Muscle of leg (tissue), 3 donors: ENCODE measurements at regions not wholly inside any gene's neighbourhood (a gene's known extent, or its start where the extent isn't known, plus 50 kb on each side); places are given as distances from the start of the nearest gene placed in this dataset.
A peak's percentile ranks its signal among the peaks of the same experiment; 100 is the strongest.
"Not testable (repeated sequence)": the region's sequence is repeated elsewhere in the genome, so short reads cannot be mapped to it uniquely, and the experiment has no call there.

ENCODE experiments used
- DNase-seq: peaks from one replicate; pipeline ENCODE4 v3.0.0; 2013
- H3K27ac ChIP-seq: one replicate; pipeline ENCODE4 v1.5.1; 2013; ENCODE audit warnings: mild to moderate bottlenecking, low read length, control low read depth
- H3K27me3 ChIP-seq: one replicate; pipeline ENCODE4 v1.6.1; 2013; ENCODE audit warnings: low read length; ENCODE audit not compliant: control insufficient read depth, insufficient read depth
- H3K36me3 ChIP-seq: one replicate; pipeline ENCODE4 v1.6.1; 2013; ENCODE audit warnings: low read length; ENCODE audit not compliant: control insufficient read depth, insufficient read depth
- H3K4me1 ChIP-seq: one replicate; pipeline ENCODE4 v1.6.1; 2013; ENCODE audit warnings: low read length; ENCODE audit not compliant: control insufficient read depth, insufficient read depth
- H3K4me3 ChIP-seq: one replicate; pipeline ENCODE4 v1.5.1; 2013; ENCODE audit warnings: low read length, control low read depth
- H3K9me3 ChIP-seq: replicated peaks from 2 replicates; pipeline ENCODE4 v1.6.1; 2013; ENCODE audit warnings: low read depth, low read length; ENCODE audit not compliant: control insufficient read depth
- WGBS: methylation state at CpG from one replicate; pipeline ENCODE4 v1.1.5; 2013; ENCODE audit warnings: missing lambda C conversion rate; ENCODE audit not compliant: insufficient coverage; 5-methylcytosine and 5-hydroxymethylcytosine counted together

DNA sequence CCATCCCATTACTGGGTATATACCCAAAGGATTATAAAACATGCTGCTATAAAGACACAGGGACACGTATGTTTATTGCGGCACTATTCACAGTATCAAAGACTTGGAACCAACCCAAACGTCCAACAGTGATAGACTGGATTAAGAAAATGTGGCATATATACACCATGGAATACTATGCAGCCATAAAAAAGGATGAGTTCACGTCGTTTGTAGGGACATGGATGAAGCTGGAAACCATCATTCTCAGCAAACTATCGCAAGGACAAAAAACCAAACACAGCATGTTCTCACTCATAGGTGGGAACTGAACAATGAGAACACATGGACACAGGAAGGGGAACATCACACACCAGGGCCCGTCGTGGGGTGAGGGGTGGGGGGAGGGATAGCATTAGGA is 106.1 kb downstream of the CHD1L start:
- not testable (repeated sequence) for H3K27ac ChIP-seq, H3K4me1 ChIP-seq, H3K4me3 ChIP-seq, DNase-seq, H3K36me3 ChIP-seq, H3K9me3 ChIP-seq, H3K27me3 ChIP-seq
- WGBS: no CpG with 5 or more reads among the region's 8 CpGs

DNA sequence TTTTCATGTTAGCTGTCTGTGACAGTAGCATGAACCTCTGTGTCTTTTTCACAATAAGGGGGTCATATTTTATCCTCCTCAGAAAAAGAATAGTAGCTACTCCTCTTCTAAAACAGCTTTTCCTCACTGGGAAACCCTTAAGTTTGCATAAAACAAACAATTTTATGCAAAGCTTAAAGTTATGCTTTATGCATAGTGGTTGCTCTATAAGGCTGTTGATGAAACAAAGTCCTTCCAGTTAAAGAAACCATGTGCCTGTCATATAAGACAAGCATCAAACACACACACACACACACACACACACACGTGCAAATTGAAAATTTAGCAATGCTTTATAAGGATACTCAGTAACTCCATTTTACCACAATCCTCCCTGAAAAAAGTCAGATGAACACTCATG is 107.0 kb downstream of the CHD1L start:
- H3K36me3 ChIP-seq: no peaks in the 10 kb centered on the region
- no peak overlapping the region for H3K27ac ChIP-seq
- H3K4me1 ChIP-seq: no peaks in the 10 kb centered on the region
- no peaks in the 10 kb centered on the region for H3K9me3 ChIP-seq
- no CpG with 5 or more reads among the region's 1 CpG for WGBS
- DNase-seq: no peak
- H3K27me3 ChIP-seq: no peaks in the 10 kb centered on the region
- H3K4me3 ChIP-seq: no peak overlapping the region

DNA sequence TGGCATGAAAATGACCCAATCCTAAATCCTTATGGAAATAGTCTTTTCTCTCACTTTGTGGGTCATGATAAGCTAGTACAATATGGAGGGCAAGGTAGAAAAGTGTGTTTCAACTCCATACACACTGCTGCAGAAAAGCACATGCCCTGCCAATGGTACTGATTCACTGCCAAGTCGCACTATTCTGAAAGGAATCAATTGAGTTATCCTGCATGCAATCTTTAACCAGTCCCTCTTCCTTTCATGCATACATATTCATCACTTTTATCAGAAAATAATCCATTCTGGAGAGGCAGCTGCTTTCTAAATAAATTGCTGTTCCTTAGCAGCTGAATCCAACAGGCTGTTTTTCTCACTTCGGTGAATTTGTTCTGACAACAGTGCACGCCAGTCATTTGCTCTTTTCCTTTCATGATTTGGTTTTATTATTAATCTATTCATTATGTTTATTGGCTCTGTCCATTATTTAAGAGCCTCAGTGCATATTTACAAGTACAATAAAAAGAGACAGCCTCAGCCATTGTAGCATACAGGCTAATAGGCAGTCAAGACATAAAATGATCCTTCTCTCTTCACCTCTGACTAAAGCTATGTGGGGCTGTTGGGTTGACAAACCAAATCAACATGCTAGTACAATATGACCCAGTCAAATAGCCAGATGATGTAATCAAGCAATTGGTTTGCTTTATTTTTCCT is 108.8 kb downstream of the CHD1L start:
- H3K27ac ChIP-seq: no peak overlapping the region
- no peaks in the 10 kb centered on the region for H3K27me3 ChIP-seq
- H3K36me3 ChIP-seq: no peaks in the 10 kb centered on the region
- H3K4me1 ChIP-seq: no peaks in the 10 kb centered on the region
- no peak for DNase-seq
- WGBS: 89% methylated on average over 1 of the region's 3 CpGs
- no peak overlapping the region for H3K4me3 ChIP-seq
- no peaks in the 10 kb centered on the region for H3K9me3 ChIP-seq

DNA sequence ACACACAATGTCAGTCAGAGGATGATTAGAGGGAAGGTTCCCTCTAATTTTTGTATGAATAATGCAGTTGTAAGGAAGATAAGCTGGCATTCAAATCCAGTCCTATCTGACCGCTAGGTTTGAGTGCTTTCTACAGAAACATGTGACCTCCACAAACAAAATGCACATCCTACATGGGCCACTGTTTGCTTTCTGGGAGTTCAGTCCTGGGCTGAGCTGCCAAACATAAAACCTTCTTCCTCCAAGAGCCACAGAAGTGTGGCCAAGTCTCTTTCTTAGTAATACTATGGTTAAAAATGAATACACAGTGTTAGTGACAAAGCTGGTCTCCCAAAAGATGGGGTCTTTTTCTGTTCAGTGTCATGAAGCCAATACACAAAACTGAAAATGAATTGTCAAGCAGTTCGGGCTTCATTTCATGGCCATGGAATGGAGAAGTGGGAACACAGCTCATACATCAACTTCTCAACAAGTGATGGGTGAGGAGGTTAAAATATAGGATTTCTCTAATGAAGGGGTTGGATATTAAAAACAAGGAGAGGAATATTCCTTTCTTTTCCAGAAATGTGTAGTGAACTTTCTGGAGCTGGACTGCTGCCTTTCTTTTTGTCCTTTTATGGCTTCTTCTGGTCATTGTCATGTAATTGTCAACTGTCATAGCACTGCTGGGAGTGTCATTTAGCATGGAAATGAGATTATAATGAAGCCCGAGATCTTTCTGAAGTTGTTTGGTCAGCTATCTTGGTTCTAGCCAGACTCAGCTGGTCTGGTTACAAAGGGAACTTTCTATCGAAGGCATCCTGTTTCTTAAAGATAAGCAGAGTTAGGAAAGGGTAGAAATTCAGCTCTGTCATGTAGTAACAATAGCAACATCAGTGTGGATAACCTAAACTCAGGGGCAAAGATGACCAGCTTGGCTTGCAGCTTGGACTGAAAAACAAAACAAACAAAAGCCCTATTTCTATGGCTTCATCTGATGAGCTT is 135.1 kb downstream of the CHD1L start:
- DNase-seq: no peak
- no peaks in the 10 kb centered on the region for H3K36me3 ChIP-seq
- H3K9me3 ChIP-seq: no peaks in the 10 kb centered on the region
- H3K4me1 ChIP-seq: no peaks in the 10 kb centered on the region
- 40% methylated on average over 1 of the region's 4 CpGs for WGBS
- H3K4me3 ChIP-seq: no peak overlapping the region
- no peak overlapping the region for H3K27ac ChIP-seq
- no peaks in the 10 kb centered on the region for H3K27me3 ChIP-seq

DNA sequence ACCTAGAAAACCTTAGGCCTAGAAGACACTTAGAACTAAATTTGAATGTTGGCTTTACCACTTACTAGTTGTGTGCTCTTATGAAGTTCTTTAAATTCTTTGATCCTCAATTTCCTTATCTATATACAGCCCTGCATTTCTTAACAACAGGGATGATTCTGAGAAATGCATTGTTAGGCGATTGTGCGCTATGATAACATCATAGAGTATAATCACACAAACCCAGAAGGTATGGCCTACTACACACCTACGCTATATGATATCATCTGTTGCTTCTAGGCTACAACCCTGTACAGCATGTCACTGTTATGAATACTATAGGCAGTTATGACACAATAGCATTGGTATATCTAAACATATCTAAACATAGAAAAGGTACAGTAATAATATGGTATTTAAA is 137.4 kb downstream of the CHD1L start:
- WGBS: no CpG with 5 or more reads among the region's 3 CpGs
- no peaks in the 10 kb centered on the region for H3K36me3 ChIP-seq
- no peaks in the 10 kb centered on the region for H3K4me1 ChIP-seq
- no peak overlapping the region for H3K4me3 ChIP-seq
- DNase-seq: no peak
- no peak overlapping the region for H3K27ac ChIP-seq
- no peaks in the 10 kb centered on the region for H3K27me3 ChIP-seq
- no peaks in the 10 kb centered on the region for H3K9me3 ChIP-seq

DNA sequence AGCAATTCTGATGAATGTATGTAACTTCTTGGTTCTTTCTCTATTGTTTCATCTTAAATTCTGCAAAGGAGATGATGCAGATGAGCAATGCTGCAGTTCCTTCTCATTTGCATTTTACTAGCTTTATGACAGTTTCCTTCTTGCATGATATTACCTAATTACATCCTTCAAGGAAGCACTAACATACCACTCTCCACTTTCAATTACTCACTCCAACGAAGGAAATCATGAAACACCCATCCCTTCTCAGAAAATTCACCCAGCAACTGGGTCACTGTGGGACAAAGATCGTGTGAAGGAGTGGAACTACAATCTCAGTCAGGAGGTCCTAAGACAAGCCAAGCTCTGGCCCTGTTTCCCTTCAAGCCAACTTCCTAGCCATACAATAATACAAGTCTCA is 142.3 kb downstream of the CHD1L start:
- no peaks in the 10 kb centered on the region for H3K27me3 ChIP-seq
- no peak overlapping the region for H3K27ac ChIP-seq
- WGBS: 83% methylated on average over 1 of the region's 2 CpGs

DNA sequence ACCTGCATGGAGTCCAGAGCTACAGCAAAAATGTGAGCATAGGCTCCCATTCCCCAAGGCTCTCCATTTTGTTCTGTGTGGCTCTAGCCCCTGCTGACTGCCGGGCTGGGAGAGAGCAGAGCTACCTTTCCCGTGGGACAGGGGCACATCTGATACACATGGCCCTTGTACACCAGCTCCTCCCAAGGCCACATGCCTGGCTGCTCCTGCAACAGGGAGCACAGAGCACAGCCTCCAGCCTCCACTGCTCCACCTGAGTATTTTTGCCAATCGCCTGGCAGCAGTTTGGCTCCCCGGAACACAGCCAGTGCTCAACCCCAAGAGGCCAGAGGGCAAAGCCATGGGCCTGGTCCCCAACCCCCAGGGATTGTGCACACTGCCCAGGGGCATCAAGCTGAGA is 146.5 kb downstream of the CHD1L start:
- H3K9me3 ChIP-seq: peaks cover 2% of the 10 kb centered on the region
- no peak overlapping the region for H3K4me3 ChIP-seq
- no peak overlapping the region for H3K27ac ChIP-seq
- WGBS: 74% methylated on average over 4 of the region's 4 CpGs
- no peak for DNase-seq
- H3K36me3 ChIP-seq: no peaks in the 10 kb centered on the region
- no peaks in the 10 kb centered on the region for H3K27me3 ChIP-seq
- no peaks in the 10 kb centered on the region for H3K4me1 ChIP-seq

More for the DNA sequence above, 142.3 kb downstream of the CHD1L start:
- no peaks in the 10 kb centered on the region for H3K4me1 ChIP-seq
- H3K9me3 ChIP-seq: no peaks in the 10 kb centered on the region
- H3K36me3 ChIP-seq: no peaks in the 10 kb centered on the region
- DNase-seq: no peak
- H3K4me3 ChIP-seq: no peak overlapping the region

DNA sequence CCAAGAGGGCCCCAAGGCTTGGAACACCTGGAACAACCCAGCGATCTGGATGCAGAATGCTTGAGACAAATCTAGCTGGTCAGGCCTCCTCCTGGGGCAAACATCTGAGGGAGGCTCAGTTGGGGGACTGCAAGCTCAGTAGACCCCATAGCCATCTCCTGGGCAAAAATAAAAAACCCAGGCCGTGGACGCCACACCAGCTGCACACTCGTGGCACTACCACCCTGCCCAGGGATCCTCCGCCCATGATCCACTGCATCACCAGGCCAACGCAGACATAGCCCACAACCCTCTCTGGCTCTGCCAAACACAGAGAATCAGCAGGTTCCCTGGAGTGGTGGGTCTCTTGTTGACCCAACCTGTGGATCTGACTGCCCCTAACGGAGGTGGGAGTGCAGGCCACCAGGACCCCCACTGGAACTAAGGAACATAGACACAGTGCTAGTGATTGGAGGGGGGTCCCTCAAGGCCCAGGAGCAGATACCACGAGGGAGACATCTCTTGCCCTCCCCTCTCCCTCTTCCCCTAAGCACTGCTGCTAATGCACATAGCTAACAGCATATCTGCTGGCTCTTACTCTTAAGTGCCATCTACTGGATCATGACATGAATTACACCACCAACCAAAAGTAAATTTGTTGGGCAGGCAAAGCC is 147.2 kb downstream of the CHD1L start:
- WGBS: 83% methylated on average over 5 of the region's 8 CpGs
- Histone ChIP-seq H3K27me3 (no peaks in the 10 kb centered on the region), H3K27ac (no peak overlapping the region), H3K4me1 (no peaks in the 10 kb centered on the region), H3K4me3 (no peak overlapping the region), H3K36me3 (no peaks in the 10 kb centered on the region), H3K9me3 (peaks cover 2% of the 10 kb centered on the region)
- peak; percentile 46 for DNase-seq

DNA sequence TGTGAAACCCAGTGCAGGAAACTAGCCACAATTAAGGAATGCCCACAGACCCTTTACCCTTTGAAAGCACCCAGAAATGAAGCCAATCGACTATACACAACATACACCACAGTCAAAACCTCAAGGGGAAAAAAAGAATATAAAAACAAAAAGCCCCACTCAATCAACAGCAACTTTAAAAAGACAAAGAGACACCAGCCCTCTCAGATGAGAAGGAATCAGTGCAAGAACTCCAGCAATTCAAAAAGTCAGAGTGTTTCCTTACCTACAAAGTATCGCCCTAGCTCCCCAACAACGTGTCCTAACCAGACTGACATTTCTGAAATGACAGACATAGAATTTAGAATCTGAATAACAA is 147.7 kb downstream of the CHD1L start:
- Histone ChIP-seq H3K36me3 (no peaks in the 10 kb centered on the region), H3K27me3 (no peaks in the 10 kb centered on the region), H3K4me1 (no peaks in the 10 kb centered on the region), H3K9me3 (peaks cover 2% of the 10 kb centered on the region), H3K4me3 (no peak overlapping the region), H3K27ac (no peak overlapping the region)
- no CpG with 5 or more reads among the region's 3 CpGs for WGBS
- DNase-seq: no peak

DNA sequence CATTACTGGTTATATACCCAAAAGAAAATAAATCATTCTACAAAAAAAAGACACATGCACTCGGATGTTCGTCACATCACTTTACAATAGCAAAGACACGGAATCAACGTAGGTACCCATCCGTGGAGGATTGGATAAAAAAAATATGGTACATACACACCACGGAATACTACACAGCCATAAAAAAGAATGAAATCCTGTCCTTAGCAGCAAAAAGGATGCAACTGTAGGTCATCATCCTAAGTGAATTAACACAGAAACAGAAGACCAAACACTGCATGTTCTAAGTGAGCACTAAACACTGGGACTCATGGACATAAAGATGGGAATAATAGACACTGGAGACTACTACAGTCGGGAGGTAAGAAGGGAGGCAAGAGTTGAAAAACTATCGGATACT is 148.6 kb downstream of the CHD1L start:
- Histone ChIP-seq H3K36me3 (no peaks in the 10 kb centered on the region), H3K4me1 (no peaks in the 10 kb centered on the region), H3K4me3 (no peak overlapping the region), H3K9me3 (peaks cover 2% of the 10 kb centered on the region), H3K27me3 (no peaks in the 10 kb centered on the region), H3K27ac (no peak overlapping the region)
- no peak for DNase-seq
- WGBS: no CpG with 5 or more reads among the region's 8 CpGs
